Skeletal muscle tissue (tissue), 3 donors: ENCODE measurements at regions not wholly inside any gene's neighbourhood (a gene's known extent, or its start where the extent isn't known, plus 50 kb on each side); places are given as distances from the start of the nearest gene placed in this dataset.
"Not testable (repeated sequence)": the region's sequence is repeated elsewhere in the genome, so short reads cannot be mapped to it uniquely, and the experiment has no call there.

Experiments used
- H3K27ac ChIP-seq: one replicate; pipeline ENCODE4 v1.7.0; 2013; ENCODE audit warnings: mild to moderate bottlenecking, low read depth, low read length, inconsistent platforms
- H3K27me3 ChIP-seq, 3 donors: one replicate each; pipeline ENCODE4 v1.7.0; 2013; ENCODE audit warnings: low read length in 3 of 3; ENCODE audit not compliant: control insufficient read depth in 3 of 3, insufficient read depth in 3 of 3
- H3K36me3 ChIP-seq, 3 donors: one replicate each; pipeline ENCODE4 v1.7.0; 2013; ENCODE audit warnings: low read length in 3 of 3; ENCODE audit not compliant: control insufficient read depth in 3 of 3, insufficient read depth in 3 of 3
- H3K4me1 ChIP-seq, 3 donors: one replicate each; pipeline ENCODE4 v1.7.0; 2013; ENCODE audit warnings: low read length in 3 of 3, mild to moderate bottlenecking in 3 of 3; ENCODE audit not compliant: control insufficient read depth in 3 of 3, insufficient read depth in 3 of 3
- H3K4me3 ChIP-seq, 3 donors: one replicate each; pipeline ENCODE4 v1.7.0; 2013; ENCODE audit warnings: low read length in 3 of 3
- H3K9ac ChIP-seq, 3 donors: one replicate each; pipeline ENCODE4 v1.7.0; 2013; ENCODE audit warnings: low read length in 3 of 3, mild to moderate bottlenecking in 3 of 3, moderate library complexity in 2 of 3, low read depth in 1 of 3
- H3K9me3 ChIP-seq, 3 donors: one replicate each; pipeline ENCODE4 v1.7.0; 2013; ENCODE audit warnings: low read length in 3 of 3; ENCODE audit not compliant: control insufficient read depth in 3 of 3
- donor health status: Osteomylitis.

DNA sequence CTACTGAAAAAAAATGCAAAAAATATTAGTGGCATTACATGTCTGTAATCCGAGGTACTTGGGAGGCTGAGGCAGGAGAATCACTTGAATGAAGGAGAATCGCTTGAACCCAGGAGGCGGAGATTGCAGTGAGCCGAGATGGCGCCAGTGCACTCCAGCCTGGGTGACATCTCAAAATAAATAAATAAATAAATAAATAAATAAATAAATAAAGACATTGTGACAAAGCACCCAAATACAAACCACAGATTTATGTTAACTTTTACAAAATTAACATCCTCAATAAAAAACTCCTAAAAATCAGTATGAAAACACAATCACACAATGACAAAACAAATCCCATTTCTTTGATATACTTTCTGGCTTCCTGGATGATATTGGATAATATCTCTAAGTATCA, 808.3 kb downstream of the REEP3 start:
- Histone ChIP-seq H3K9me3 (peaks cover 0 to 5% (median 0%) of the 10 kb centered on the region in 3 donors), H3K4me3 (no peak overlapping the region), H3K36me3 (no peaks in the 10 kb centered on the region), H3K4me1 (no peaks in the 10 kb centered on the region), H3K27me3 (no peaks in the 10 kb centered on the region), H3K27ac (no peak overlapping the region), H3K9ac (no peak overlapping the region)

- H3K27me3 ChIP-seq: no peaks in the 10 kb centered on the region
- no peak overlapping the region for H3K9ac ChIP-seq
- no peaks in the 10 kb centered on the region for H3K36me3 ChIP-seq
- H3K4me3 ChIP-seq: no peak overlapping the region
- no peak overlapping the region for H3K27ac ChIP-seq
- no peaks in the 10 kb centered on the region for H3K9me3 ChIP-seq
- no peaks in the 10 kb centered on the region for H3K4me1 ChIP-seq
These were observed 811.4 kb downstream of the REEP3 start for GRCh38 chr10:64332551-64332950.

DNA sequence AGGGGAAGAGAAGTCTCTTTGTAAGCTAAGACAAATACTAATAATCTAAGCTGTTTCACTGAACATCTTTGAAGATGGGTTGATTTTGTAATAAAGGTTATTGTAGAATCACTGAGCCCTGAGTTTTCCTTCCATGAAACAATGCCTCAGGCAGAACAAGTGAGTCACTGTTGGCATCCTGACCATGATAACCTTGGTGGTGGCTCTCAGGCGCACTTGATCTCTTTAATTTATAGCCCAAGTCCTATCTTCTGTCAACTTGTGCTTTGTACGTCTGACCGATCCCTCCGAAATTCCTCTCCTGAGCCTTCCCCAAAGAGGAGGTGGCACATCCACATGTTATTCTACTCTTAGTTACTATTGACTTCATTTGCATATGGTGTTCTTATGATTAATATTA, 812.9 kb downstream of the REEP3 start:
- Histone ChIP-seq H3K36me3 (no peaks in the 10 kb centered on the region), H3K9me3 (no peaks in the 10 kb centered on the region), H3K4me1 (no peaks in the 10 kb centered on the region), H3K27ac (no peak overlapping the region), H3K9ac (no peak overlapping the region), H3K4me3 (no peak overlapping the region), H3K27me3 (no peaks in the 10 kb centered on the region)

DNA sequence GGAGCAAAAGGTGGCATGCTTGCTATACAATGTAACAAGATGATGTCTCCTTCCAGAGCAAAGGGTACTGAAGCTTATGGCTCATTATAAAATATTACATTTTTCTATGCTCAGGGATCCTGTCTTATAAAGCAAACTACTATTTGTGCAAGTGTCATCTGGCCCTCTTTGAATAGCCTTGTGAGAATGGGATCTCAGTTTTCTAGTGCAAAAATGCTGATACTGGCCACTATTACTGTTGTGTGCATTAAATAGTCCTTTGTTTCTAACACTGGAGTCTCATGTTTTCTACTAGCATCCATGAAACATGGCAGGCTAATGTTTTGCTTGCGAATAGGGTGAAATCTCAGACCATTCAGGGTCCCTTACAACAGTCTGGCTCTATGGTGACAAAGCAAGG, 823.0 kb downstream of the REEP3 start:
- no peaks in the 10 kb centered on the region for H3K4me1 ChIP-seq
- no peaks in the 10 kb centered on the region for H3K36me3 ChIP-seq
- no peaks in the 10 kb centered on the region for H3K27me3 ChIP-seq
- H3K9ac ChIP-seq: no peak overlapping the region
- no peak overlapping the region for H3K27ac ChIP-seq
- H3K9me3 ChIP-seq: no peaks in the 10 kb centered on the region
- no peak overlapping the region for H3K4me3 ChIP-seq

- Histone ChIP-seq H3K36me3 (no peaks in the 10 kb centered on the region), H3K9me3 (no peaks in the 10 kb centered on the region), H3K4me3 (no peak overlapping the region), H3K9ac (no peak overlapping the region), H3K27ac (no peak overlapping the region), H3K4me1 (no peaks in the 10 kb centered on the region), H3K27me3 (no peaks in the 10 kb centered on the region)
These were observed 824.7 kb downstream of the REEP3 start for GRCh38 chr10:64345856-64346255.

GRCh38 chr10:64346389-64346788, 825.2 kb downstream of the REEP3 start:
- H3K36me3 ChIP-seq: no peaks in the 10 kb centered on the region
- H3K27ac ChIP-seq: no peak overlapping the region
- no peaks in the 10 kb centered on the region for H3K9me3 ChIP-seq
- no peaks in the 10 kb centered on the region for H3K27me3 ChIP-seq
- H3K4me1 ChIP-seq: no peaks in the 10 kb centered on the region
- H3K9ac ChIP-seq: no peak overlapping the region
- H3K4me3 ChIP-seq: no peak overlapping the region

DNA sequence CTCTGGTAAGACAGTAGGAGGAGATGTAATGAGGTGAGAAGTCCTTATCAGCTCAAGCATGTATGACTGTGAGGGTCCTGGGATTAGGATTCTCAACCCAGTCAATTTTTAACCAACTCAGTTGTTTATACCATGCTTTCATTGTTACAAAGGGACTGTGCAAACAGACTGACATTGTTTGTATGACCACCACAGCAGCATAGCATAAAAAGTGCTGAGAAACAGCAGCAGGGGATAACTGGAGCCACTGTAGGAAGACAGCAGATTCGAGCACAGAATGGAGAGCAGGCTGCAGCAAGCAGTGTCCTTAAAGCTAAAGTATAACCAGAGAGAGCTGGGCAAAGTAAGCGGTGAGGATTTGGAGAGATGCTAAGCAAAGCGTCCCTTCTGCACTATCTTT, 829.5 kb downstream of the REEP3 start:
- Histone ChIP-seq H3K4me1 (no peaks in the 10 kb centered on the region), H3K36me3 (no peaks in the 10 kb centered on the region), H3K9ac (no peak overlapping the region), H3K27ac (no peak overlapping the region), H3K27me3 (no peaks in the 10 kb centered on the region), H3K9me3 (no peaks in the 10 kb centered on the region), H3K4me3 (no peak overlapping the region)

- Histone ChIP-seq H3K27me3 (no peaks in the 10 kb centered on the region), H3K9ac (no peak overlapping the region), H3K27ac (no peak overlapping the region), H3K4me1 (no peaks in the 10 kb centered on the region), H3K36me3 (no peaks in the 10 kb centered on the region), H3K4me3 (no peak overlapping the region), H3K9me3 (no peaks in the 10 kb centered on the region)
These were observed 837.7 kb downstream of the REEP3 start for GRCh38 chr10:64358907-64359306.

DNA sequence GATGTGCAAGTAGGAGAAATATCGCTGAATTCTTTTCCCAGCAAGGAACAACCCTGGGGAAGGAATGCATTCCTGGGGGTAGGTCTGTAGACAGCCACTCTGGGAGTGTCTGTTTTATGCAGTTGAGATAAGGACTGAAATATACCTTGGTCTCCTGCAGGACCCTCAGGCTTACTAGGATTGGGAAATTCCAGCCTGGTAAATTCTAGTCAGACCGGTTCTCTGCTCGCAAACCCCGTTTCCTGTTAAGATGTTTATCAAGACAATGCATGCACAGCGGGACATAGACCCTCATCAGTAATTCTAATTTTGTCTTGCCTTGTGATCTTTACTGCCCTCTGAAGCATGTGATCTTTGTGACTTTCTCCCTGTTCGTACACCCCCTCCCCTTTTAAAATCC, 839.0 kb downstream of the REEP3 start:
- not testable (repeated sequence) for H3K4me3 ChIP-seq, H3K27ac ChIP-seq, H3K4me1 ChIP-seq, H3K9ac ChIP-seq, H3K9me3 ChIP-seq, H3K27me3 ChIP-seq, H3K36me3 ChIP-seq

- H3K27me3 ChIP-seq: no peaks in the 10 kb centered on the region
- no peaks in the 10 kb centered on the region for H3K4me1 ChIP-seq
- no peak overlapping the region for H3K9ac ChIP-seq
- H3K36me3 ChIP-seq: no peaks in the 10 kb centered on the region
- H3K4me3 ChIP-seq: no peak overlapping the region
- no peak overlapping the region for H3K27ac ChIP-seq
- H3K9me3 ChIP-seq: no peaks in the 10 kb centered on the region
These were observed 842.5 kb downstream of the REEP3 start for GRCh38 chr10:64363687-64364086.

DNA sequence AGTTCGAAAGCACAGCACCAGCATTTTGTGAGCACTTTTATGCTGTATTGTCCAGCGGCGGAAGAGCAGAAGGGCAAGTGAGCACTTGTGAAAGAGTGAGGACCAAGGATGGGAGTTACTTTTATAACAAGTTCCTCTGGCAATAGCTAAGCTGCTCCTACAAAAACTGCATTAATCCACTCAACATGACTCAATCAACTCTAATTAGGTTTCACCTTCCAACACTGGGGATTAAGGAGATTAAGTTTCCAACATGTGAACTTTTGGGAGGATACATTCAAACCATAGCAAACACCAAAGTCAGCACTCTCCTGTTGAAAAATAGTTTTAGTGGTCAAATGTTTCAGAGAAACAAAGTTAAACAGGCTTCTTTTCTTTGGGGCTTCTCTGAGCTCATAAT, 844.5 kb downstream of the REEP3 start:
- Histone ChIP-seq H3K4me1 (no peaks in the 10 kb centered on the region), H3K36me3 (no peaks in the 10 kb centered on the region), H3K4me3 (no peak overlapping the region), H3K27me3 (no peaks in the 10 kb centered on the region), H3K9ac (no peak overlapping the region), H3K9me3 (no peaks in the 10 kb centered on the region), H3K27ac (no peak overlapping the region)
